HFFc6 (cell line): ENCODE measurements at regions not wholly inside any gene's neighbourhood (a gene's known extent, or its start where the extent isn't known, plus 50 kb on each side); places are given as distances from the start of the nearest gene placed in this dataset.

Experiments used
- DNase-seq: peaks from one replicate; pipeline ENCODE4 v3.0.0-alpha.2; 2018
- H3K27ac Mint-ChIP-seq: 2 replicates; pipeline ENCODE4 v1.8.0; 2020; ENCODE audit warnings: mild to moderate bottlenecking, mixed read lengths
- H3K27me3 Mint-ChIP-seq: 2 replicates; pipeline ENCODE4 v1.8.0; 2021; ENCODE audit warnings: mild to moderate bottlenecking, moderate library complexity, mixed read lengths; ENCODE audit not compliant: insufficient read depth
- H3K36me3 Mint-ChIP-seq: 2 replicates; pipeline ENCODE4 v1.8.0; 2021; ENCODE audit warnings: low read depth, mixed read lengths
- H3K4me1 Mint-ChIP-seq: 2 replicates; pipeline ENCODE4 v1.8.0; 2020; ENCODE audit warnings: low read depth, mixed read lengths
- H3K4me3 Mint-ChIP-seq: 2 replicates; pipeline ENCODE4 v1.8.0; 2020; ENCODE audit warnings: mild to moderate bottlenecking, moderate library complexity, mixed read lengths
- H3K9me3 Mint-ChIP-seq: 2 replicates; pipeline ENCODE4 v1.8.0; 2020; ENCODE audit warnings: mild to moderate bottlenecking, mixed read lengths
- TF ChIP-seq, protein P1 (sequence below): fragments of 200-600 bp; sonication (generic); IDR thresholded peaks from 2 replicates; pipeline ENCODE4 v1.5.0; 2021; ENCODE audit warnings: antibody characterized with exemption, mild to moderate bottlenecking

- no peaks in the 10 kb centered on the region for H3K9me3 Mint-ChIP-seq
- H3K4me1 Mint-ChIP-seq, result no peaks in the 10 kb centered on the region
- TF ChIP-seq, protein P1, sequence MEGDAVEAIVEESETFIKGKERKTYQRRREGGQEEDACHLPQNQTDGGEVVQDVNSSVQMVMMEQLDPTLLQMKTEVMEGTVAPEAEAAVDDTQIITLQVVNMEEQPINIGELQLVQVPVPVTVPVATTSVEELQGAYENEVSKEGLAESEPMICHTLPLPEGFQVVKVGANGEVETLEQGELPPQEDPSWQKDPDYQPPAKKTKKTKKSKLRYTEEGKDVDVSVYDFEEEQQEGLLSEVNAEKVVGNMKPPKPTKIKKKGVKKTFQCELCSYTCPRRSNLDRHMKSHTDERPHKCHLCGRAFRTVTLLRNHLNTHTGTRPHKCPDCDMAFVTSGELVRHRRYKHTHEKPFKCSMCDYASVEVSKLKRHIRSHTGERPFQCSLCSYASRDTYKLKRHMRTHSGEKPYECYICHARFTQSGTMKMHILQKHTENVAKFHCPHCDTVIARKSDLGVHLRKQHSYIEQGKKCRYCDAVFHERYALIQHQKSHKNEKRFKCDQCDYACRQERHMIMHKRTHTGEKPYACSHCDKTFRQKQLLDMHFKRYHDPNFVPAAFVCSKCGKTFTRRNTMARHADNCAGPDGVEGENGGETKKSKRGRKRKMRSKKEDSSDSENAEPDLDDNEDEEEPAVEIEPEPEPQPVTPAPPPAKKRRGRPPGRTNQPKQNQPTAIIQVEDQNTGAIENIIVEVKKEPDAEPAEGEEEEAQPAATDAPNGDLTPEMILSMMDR, result no peak
- DNase-seq, result no peak
- no peak overlapping the region for H3K27ac Mint-ChIP-seq
- no peaks in the 10 kb centered on the region for H3K36me3 Mint-ChIP-seq
- H3K4me3 Mint-ChIP-seq, result no peak overlapping the region
- H3K27me3 Mint-ChIP-seq, result peaks cover 16% of the 10 kb centered on the region
Observed at GRCh38 chr1:64363111-64363510, 106.8 kb upstream of the CACHD1 start.

- H3K4me1 Mint-ChIP-seq, result no peaks in the 10 kb centered on the region
- H3K9me3 Mint-ChIP-seq, result no peaks in the 10 kb centered on the region
- H3K4me3 Mint-ChIP-seq, result no peak overlapping the region
- H3K36me3 Mint-ChIP-seq, result no peaks in the 10 kb centered on the region
- H3K27me3 Mint-ChIP-seq, result peaks cover 17% of the 10 kb centered on the region
- TF ChIP-seq, protein P1, result no peak
- no peak for DNase-seq
- H3K27ac Mint-ChIP-seq, result no peak overlapping the region
Observed at GRCh38 chr1:64363616-64364015, 106.3 kb upstream of the CACHD1 start.

- peaks cover 14% of the 10 kb centered on the region for H3K27me3 Mint-ChIP-seq
- TF ChIP-seq, protein P1, result no peak
- no peak overlapping the region for H3K4me3 Mint-ChIP-seq
- H3K4me1 Mint-ChIP-seq, result no peaks in the 10 kb centered on the region
- no peaks in the 10 kb centered on the region for H3K9me3 Mint-ChIP-seq
- no peak overlapping the region for H3K27ac Mint-ChIP-seq
- no peaks in the 10 kb centered on the region for H3K36me3 Mint-ChIP-seq
- DNase-seq, result no peak
Observed at GRCh38 chr1:64366821-64367220, 103.1 kb upstream of the CACHD1 start.

DNA sequence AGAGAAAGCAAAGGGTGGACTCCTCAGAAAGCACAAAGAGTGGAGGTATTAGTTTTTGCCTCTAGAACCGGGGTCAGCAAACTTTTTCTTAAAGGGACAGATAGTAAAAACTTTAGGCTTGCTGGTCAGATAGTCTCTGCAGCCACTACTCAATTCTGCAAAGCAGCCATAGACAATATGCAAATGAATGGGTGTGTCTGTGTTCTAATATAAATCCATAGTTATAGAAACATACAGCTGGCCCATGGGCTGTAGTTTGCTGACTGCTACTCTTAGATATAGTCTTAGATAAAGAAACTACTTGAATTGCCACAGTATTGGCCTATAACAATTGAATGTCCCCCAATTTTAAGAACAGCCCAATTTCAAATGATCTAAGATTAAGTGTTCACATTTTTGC is 101.6 kb upstream of the CACHD1 start:
- DNase-seq, result no peak
- Mint-ChIP-seq H3K4me1 (no peaks in the 10 kb centered on the region), H3K9me3 (no peaks in the 10 kb centered on the region), H3K4me3 (no peak overlapping the region), H3K36me3 (no peaks in the 10 kb centered on the region), H3K27me3 (peaks cover 11% of the 10 kb centered on the region; the same call in 1 of the 2 replicates), H3K27ac (no peak overlapping the region)
- TF ChIP-seq, protein P1, result no peak

DNA sequence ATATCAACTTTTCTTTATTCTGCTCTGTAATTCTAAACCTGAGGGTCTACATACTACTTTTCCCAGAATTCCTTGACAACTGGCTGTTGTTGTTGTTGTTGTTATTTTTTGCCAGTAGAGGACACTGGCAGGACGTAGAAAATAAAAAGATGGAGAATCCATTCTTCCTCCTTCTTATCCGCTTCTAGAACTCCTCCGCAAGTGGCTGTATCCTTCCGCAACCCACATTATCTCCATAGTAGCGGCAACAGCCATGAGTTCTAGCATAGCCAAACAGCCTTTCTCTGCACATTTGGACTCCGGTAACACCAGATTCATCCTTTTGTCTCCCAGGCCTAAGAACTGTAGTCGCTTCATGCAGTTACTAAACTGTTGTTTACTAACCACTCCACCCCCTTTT is 91.1 kb upstream of the CACHD1 start:
- no peaks in the 10 kb centered on the region for H3K4me1 Mint-ChIP-seq
- TF ChIP-seq, protein P1, result no peak
- no peaks in the 10 kb centered on the region; the same call in none of the 2 replicates for H3K27me3 Mint-ChIP-seq
- H3K4me3 Mint-ChIP-seq, result no peak overlapping the region
- no peaks in the 10 kb centered on the region for H3K36me3 Mint-ChIP-seq
- DNase-seq, result no peak
- H3K9me3 Mint-ChIP-seq, result no peaks in the 10 kb centered on the region
- H3K27ac Mint-ChIP-seq, result no peak overlapping the region
